GM18858 (cell line): ENCODE measurements at regions not wholly inside any gene's neighbourhood (a gene's known extent, or its start where the extent isn't known, plus 50 kb on each side); places are given as distances from the start of the nearest gene placed in this dataset.
"Not testable (repeated sequence)": the region's sequence is repeated elsewhere in the genome, so short reads cannot be mapped to it uniquely, and the experiment has no call there.

ENCODE experiments used
- ATAC-seq: cut with Tn5 transposase; IDR thresholded peaks from one replicate; pipeline ENCODE4 v1.9.1; 2021; ENCODE audit not compliant: unreplicated experiment

DNA sequence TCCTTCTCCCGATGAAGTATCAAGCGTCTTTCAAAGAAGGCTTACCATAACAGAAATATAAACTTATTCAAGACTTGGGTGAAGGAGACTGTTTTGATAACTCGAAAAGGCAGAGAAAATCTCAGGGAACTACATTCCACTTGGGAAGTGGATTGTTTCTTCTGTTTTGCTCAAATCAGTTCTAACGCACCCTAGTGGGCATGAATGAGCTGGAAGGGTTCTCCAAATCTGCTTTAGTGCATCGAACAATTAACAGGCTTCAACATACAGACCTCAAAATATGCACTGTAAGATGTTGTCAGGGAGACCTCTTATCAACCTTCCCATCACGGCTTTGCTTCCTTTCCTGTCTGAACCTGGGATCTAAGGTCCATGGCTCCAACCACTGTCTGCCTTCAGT is 392.5 kb downstream of the CD83 start:
- no peak for ATAC-seq

- no peak for ATAC-seq
These were observed 393.6 kb downstream of the CD83 start for GRCh38 chr6:14511061-14511586.

- no peak for ATAC-seq
These were observed 394.7 kb downstream of the CD83 start for GRCh38 chr6:14512246-14512645.

DNA sequence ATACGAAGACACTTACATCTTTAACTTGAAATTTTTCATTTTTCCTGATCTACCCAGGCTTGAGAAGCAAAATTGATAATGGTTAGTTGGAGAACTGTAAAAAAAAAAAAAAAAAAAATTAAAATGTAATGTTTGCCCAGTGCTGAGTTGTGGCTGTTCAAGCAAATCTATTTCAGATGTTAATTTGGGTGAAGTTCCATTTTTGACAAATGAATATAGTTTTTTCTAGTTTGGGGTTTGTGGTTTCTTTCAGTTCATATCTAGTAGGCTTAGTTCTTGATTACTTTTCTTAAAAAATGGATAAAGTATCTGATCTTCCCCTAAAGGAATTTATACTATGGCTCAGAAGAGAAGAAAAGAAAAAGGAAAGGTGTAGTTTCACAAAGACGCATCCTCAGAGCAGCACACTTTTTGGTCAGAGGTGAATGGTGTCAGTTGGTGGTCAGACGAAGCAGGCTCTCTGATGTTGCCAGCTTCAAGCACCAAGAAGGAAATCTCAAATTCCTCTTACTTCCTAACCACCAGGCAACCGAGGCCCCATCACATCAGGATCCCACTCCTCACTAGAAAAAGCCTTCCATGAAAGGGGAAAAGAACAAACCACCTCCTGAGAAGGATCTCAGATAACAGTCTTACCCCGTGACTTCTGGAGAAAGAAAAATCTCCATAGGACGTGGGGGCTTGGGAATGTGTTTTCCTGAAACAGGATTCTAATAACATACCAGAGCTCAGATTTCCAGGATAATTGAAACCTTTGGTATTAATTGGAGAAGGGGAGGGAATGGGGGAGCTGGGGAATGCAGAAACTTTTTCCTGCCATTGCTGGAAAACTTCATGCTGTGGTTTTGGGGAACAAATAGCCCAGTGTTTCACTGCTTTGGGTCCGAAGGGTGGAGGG is 396.2 kb downstream of the CD83 start:
- no peak for ATAC-seq

DNA sequence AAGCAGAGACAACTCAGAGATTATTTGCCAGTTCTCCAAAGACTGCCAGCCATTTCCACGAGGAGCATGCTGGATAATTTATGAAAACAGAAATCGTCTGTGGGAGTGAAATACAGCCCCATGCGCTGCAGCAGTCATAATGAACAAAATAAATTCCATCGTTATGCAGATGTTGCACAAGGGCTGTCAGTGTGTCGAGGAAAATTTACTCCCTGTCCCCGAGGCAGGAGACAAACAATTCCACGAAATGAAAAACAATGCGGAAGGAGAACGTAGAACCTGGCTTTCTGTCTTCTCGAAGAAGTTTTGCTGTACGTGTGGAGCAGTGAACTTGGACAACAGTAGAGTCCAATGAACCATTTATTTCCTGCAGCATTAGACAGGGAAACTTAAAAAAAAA is 399.4 kb downstream of the CD83 start:
- ATAC-seq = no peak

DNA sequence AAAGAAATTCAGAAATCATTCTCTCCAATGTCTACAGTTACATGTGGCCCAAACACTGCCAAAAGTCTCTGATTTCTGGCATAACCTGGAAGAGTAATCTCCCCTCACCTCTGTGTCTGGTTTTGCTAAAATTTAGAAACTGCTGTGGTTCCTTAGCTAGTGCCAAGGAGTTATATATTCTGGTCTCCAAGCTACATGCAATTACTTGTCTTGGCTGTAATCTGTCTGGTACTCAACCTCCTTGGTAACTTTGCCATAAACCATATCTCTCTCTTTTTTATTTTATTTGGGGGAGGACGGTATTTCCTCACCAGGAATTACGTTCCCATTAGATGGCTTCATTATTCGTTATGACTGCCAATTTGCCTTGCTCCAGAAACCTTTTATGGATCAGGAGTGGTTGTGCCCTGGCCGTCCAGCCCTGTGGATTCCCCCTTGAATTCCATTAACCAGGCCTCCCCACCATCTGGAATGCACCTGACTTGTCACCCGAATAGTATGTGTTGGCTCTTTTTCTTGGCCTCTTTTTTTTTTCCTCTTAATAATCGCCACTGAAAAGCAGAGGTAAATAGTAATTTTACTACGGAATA is 400.0 kb downstream of the CD83 start:
- no peak for ATAC-seq

DNA sequence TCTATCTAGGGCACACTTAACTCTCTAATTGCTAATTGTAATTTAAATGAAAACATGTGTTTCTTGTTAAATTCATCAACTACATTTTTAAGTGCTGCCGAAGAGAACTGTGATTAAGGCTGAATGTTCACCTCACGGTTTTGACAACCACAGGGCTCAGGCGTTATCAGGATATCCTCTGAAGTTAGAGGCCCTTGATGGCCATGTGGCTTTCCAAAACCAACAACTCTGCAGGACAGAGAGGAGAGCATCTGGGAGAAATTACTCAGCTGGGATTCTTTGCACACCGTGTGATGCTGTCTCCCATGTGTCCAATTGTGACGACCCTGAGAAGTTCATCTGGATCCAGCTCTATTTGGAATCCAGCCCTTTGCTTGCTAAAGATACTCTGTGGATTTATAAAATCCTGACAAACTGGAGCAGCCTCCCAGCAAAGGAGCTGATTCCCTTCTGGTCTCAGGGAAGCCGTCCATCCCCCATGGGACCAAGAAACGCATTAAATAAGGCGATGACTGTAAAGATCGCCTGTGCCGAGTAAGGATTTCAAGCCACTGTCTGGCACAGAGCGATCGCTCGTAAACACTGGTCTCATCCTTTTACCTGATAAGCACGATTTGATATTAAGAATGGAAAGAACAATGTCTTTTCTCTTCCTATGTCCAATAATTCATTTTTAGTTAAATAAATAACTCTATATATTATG is 401.1 kb downstream of the CD83 start:
- no peak for ATAC-seq

GRCh38 chr6:14520029-14520428 is 402.5 kb downstream of the CD83 start:
- no peak for ATAC-seq

- ATAC-seq = no peak
These were observed 403.0 kb downstream of the CD83 start for GRCh38 chr6:14520536-14520935.

DNA sequence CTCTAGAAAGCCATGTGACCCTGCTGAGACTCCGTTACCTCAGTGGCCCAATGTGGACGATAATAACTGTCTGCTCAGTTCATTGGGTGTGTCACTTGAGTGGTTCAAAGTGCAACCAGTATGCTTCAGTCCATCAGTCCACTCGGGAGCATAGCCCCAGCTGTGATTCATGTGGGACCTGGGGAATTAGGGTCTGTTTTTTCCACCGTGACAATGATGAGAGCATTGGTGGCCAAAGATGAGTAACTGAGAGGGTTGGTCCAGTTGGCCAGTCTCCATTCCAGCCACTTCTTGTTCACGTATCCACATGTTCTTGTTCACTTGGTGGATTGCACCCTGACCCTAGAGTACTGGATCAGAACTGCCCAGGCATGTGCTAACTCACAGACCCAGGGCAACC is 403.6 kb downstream of the CD83 start:
- no peak for ATAC-seq

GRCh38 chr6:14521861-14522260 is 404.3 kb downstream of the CD83 start:
- not testable (repeated sequence) for ATAC-seq

DNA sequence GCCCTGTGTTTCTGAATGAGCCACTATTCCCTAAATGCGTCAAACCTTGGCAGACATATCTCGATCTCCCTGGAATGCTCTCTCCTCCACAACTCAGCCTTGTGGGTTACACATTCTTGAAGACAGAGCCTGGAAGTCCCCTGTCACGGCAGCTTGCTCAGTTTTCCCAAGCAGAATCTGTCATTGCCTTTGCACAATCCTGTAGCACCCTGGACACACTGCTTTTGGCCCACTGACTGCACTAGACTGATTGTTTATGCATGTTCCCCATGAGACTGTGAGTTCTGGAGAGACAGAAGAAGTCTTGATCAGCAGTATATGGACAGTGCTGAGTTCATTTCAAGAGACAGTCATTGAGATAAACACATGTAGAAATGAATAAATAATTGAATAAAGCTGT is 406.7 kb downstream of the CD83 start:
- no peak for ATAC-seq

- no peak for ATAC-seq
These were observed 412.8 kb downstream of the CD83 start for GRCh38 chr6:14530385-14530784.

- no peak for ATAC-seq
These were observed 415.9 kb downstream of the CD83 start for GRCh38 chr6:14533446-14533845.

GRCh38 chr6:14537030-14537429 is 419.5 kb downstream of the CD83 start:
- ATAC-seq = no peak

DNA sequence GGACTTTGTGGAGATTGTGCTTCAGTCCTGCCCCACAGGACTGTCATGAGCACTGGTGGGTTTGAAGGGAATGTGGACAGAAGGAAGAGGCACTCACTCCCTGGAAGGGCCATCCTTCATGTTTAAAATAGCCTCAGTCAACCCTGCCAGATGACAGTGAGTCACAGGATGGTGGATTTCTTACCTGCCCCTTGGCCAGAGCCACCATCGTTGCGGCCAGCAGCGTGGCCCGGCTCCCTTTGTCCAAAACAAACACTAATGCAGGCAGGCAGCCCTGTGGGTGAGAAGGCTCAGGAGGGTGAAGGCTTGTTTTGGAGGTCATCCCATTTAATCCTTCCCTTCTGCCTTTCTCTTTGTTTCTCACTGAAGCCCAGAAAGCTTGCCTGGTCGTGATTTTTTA is 422.7 kb downstream of the CD83 start:
- ATAC-seq = no peak

DNA sequence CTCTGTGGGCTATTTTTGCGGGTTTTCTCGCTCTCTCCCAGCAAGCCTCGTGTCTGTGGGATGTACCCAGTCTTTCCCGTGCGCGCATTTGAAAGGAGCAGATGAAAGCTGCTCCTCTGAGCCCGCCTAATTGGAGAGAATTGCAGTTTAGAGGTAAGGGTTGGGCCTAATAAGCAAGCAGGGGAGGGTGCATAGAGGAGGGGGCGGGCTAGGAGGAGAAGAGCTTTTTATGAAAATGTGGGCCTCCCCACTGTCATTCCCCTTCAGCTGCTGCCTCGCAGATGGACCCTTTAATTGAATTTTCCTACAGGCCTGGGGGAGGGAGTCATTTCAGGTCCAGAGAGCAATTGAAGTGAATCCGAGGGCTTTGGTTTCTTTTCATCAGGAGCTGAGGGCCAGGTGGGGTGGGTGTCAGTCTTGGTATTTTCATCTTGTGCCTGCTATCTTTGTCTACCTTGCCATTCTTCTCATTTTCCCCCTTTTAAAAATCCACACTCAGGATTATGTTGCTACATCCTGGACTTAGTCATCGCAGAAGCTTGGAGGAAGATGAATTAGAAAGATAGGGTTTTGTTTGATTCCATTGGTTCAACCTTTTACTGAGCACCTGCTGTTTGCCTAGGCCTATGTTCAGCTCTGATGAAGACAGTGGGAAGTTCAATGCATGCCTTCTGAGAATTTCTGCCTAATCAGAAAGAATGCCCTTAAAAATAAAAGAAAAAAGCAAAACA is 423.4 kb downstream of the CD83 start:
- no peak for ATAC-seq

- peak; percentile 87 for ATAC-seq
These were observed 425.2 kb downstream of the CD83 start for GRCh38 chr6:14542670-14543366.

DNA sequence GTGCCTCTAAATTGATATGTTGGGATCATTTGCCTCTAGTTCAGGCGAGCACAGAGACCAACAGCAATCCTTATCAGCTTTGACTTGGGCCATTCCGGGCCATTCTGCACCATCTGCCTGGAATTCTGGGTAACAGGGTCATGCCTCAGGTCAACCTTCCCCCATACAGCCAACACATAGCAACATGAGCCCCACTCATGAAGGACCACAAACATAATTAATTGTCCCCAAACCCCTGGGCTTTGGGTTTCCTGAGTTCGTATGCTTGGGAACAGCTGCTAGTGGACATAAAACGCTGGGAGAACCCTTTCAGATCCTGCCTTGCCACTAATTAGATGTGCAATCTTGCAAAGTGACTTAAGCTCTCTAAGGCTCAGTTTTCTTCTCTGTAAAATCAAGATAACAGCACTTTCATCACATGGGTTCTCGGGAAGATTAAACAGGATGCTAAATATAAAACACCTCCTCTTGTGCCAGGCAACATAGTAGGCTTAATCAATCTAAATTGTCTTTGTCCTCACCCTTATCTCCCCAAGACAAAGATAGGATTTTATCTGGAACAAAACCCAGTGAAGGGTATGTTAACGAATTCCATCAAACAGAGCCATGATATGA is 426.5 kb downstream of the CD83 start:
- no peak for ATAC-seq

DNA sequence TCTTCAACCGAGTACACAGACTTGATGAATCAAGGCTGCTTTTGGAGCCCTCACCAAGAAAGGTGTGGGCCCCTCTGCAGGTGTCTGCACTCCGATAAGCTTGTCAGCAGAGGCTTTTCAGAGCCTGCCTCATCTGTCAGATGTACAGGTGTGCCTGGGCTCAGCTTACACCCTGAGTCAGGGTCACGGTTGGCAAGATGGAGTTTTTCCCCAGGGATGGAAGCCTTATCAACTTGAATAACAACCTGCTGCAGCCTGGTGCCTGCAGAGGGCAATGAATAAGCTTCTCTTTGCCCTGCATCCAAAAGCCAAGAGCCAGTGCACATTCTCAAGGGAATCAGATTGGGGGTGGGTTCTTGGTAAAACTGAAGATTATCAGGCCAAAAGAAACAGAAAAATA is 427.1 kb downstream of the CD83 start:
- ATAC-seq = no peak
